CD4-positive, alpha-beta T cell treated with Interferon alpha-2 for 1 hour (primary cell): ENCODE measurements at regions not wholly inside any gene's neighbourhood (a gene's known extent, or its start where the extent isn't known, plus 50 kb on each side); places are given as distances from the start of the nearest gene placed in this dataset.

Experiments used
- DNase-seq, 2 donors: peaks; one replicate each; pipeline ENCODE4 v3.0.0-alpha.2; 2020 to 2022

DNA sequence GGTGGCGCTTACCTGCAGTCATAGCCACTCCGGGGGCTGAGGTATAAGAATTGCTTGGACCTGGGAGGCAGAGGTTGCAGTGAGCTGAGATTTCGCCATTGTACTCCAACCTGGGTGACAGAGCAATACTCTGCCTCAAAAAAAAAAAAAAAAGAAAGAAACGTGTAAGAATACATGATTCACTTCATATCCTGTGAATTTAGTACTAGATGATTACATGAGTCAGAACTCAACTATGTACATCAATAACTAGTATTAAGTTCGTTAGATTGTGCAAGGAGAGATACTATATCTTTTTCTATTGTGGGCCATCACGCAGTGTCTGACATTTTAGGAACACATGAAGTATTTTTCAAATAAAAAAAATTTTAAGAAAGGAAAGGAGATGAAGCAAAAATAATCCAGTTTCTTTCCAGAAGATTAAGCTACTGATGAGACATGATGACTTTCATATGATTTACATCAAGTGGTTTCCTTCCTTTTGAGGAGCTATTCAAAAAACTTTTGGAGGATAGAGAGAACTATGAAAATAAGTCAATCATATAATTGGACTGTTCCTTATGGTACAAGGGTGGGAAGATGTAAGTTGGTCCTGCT, 64.7 kb upstream of the EXOC1L start:
- no peak for DNase-seq

DNA sequence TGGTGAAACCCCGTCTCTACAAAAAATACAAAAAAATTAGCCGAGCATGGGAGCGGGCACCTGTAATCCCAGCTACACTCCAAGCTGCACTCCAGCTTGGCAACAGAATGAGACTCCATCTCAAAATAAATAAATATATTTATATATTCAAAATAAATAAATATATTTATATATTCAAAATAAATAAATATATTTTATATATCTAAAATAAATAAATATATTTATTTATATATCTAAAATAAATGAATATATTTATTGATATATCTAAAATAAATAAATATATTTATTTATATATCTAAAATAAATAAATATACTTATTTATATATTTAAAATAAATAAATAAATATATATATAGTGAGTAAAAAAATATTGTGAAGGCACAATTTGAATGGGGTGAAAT, 63.4 kb upstream of the EXOC1L start:
- no peak for DNase-seq

GRCh38 chr4:55757356-55757952, 62.1 kb upstream of the EXOC1L start:
- no peak for DNase-seq

GRCh38 chr4:55758066-55758465, 61.5 kb upstream of the EXOC1L start:
- DNase-seq = no peak

GRCh38 chr4:55758570-55758969, 61.0 kb upstream of the EXOC1L start:
- no peak for DNase-seq

GRCh38 chr4:55762819-55763218, 56.8 kb upstream of the EXOC1L start:
- DNase-seq = no peak

- DNase-seq = no peak
These were observed 55.6 kb upstream of the EXOC1L start for GRCh38 chr4:55763996-55764395.

DNA sequence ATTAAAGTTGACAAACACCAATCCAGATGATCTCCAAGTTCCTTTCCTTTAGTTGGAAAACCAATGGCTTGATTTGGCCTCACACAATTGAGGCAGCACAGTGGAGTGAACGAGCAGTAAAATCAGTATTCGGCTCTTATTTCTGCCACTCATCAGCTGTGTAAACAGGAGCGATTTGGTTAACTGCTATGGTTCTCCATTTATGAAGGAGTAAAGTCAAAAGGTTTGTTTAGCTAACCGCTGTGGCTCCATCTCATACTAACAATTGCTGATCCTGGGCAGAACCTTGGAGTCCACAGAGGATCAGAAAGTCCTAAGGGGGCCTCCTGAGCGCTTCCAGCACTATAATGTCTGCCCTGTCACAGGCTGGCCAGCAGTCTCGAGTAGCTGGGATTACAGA, 54.5 kb upstream of the EXOC1L start:
- DNase-seq = no peak

- DNase-seq = no peak
These were observed 51.3 kb upstream of the EXOC1L start for GRCh38 chr4:55768291-55768690.
